OCI-LY1 (cell line): ENCODE measurements at regions not wholly inside any gene's neighbourhood (a gene's known extent, or its start where the extent isn't known, plus 50 kb on each side); places are given as distances from the start of the nearest gene placed in this dataset.

ENCODE experiments used
- EZH2 ChIP-seq: fragments of 200-600 bp; sonication (generic), shearing (Covaris generic); IDR thresholded peaks from 2 replicates; pipeline ENCODE4 v1.8.0; 2017; ENCODE audit warnings: borderline replicate concordance, mixed run types, mild to moderate bottlenecking, antibody characterized with exemption, low read length, moderate library complexity, mixed read lengths
- TF ChIP-seq, protein P1 (sequence below): fragments of 200-600 bp; sonication (generic), shearing (Covaris generic); IDR thresholded peaks from 2 replicates; pipeline ENCODE4 v1.5.1; 2017; ENCODE audit warnings: mild to moderate bottlenecking, antibody characterized with exemption, low read length, moderate library complexity, mixed read lengths

DNA sequence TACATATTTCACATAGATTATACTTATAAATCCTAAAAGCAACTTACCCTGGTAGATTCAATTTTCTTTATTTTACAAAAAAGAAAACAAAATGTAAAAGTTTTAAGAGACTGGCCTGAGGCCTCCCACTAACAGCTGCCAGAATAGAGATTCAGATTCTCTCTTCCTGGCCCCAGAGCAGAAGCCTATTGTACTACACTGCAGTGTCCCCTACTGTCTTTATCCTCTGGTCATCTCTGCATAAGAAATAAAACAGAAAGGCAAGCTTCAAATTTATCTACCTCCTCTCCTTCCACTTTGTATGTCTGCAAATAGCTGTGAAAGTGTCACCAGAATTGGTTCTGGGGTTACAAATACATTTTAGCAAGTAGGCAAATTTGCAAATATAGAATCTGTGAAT, 1004.1 kb upstream of the PCDH9 start:
- TF ChIP-seq EZH2 = no peak
- TF ChIP-seq, protein P1, sequence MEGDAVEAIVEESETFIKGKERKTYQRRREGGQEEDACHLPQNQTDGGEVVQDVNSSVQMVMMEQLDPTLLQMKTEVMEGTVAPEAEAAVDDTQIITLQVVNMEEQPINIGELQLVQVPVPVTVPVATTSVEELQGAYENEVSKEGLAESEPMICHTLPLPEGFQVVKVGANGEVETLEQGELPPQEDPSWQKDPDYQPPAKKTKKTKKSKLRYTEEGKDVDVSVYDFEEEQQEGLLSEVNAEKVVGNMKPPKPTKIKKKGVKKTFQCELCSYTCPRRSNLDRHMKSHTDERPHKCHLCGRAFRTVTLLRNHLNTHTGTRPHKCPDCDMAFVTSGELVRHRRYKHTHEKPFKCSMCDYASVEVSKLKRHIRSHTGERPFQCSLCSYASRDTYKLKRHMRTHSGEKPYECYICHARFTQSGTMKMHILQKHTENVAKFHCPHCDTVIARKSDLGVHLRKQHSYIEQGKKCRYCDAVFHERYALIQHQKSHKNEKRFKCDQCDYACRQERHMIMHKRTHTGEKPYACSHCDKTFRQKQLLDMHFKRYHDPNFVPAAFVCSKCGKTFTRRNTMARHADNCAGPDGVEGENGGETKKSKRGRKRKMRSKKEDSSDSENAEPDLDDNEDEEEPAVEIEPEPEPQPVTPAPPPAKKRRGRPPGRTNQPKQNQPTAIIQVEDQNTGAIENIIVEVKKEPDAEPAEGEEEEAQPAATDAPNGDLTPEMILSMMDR = no peak
